ENCODE measurements at regions not wholly inside any gene's neighbourhood (a gene's known extent, or its start where the extent isn't known, plus 50 kb on each side); places are given as distances from the start of the nearest gene placed in this dataset.

GRCh38 chr4:54575919-54576318, 81.8 kb upstream of the KIT start:
- TF ChIP-seq EZH2 (IDR thresholded peaks at IDR 0.05), result no peak
- TF ChIP-seq CTCF (IDR thresholded peaks at IDR 0.05), result no peak

Measured in neural progenitor cell (in vitro differentiated cells).